ENCODE measurements at regions not wholly inside any gene's neighbourhood (a gene's known extent, or its start where the extent isn't known, plus 50 kb on each side); places are given as distances from the start of the nearest gene placed in this dataset.

DNA sequence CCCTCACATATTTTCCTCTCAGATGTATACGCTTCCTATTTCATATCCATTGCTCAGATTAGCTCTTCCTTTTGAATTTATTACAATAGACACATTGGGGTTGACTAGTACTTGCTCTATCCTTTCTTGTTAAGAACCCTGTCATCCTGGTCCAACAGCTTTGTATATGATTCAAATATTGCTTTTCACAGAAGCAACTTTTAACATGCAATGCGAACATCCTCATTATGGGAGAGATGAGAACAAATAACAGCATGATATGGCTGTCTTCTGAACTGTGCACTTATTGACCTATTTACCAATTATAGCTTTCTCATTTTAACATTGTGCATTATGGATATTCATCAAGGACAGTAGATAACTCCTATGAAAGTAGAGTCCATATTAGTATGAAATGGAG is 510.8 kb downstream of the PTPRC start:
- WGBS = 100% methylated on average over 1 of the region's 2 CpGs

DNA sequence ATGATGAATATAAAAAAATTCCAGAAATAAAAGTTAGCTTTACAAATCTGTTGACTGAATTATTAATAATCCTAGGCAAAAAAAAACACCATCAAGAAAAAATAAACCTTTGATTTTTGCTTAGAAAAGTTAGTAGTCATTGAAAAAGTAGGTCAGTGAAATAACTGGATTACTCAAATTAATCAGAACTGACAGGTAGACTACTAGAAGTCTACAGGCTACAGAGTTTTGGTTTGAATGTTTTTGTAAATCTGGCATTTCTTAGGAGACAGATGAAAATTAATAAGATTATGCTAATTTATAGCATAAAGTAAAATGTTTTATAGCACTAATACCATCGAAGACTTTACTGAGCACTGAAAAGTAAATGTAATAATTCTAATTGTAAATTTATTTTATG is 511.9 kb downstream of the PTPRC start:
- no peak overlapping the region for H3K4me3 ChIP-seq (ENCODE audit: insufficient read depth in 1 of 2, low read depth in 1 of 2, low read length in 2 of 2)
- H3K4me2 ChIP-seq (ENCODE audit: low read length, poor library complexity, severe bottlenecking) = no peak overlapping the region
- H2BK15ac ChIP-seq (ENCODE audit: low read depth, poor library complexity, severe bottlenecking) = no peak overlapping the region
- no peaks in the 10 kb centered on the region for H3K36me3 ChIP-seq (ENCODE audit: control insufficient read depth in 1 of 2, insufficient read depth in 2 of 2, low read depth in 1 of 2, low read length in 2 of 2)
- H3K27ac ChIP-seq (ENCODE audit: low read length, poor library complexity, severe bottlenecking) = no peak overlapping the region
- no peak overlapping the region for H3K23ac ChIP-seq (ENCODE audit: low read length in 2 of 2)
- no CpG with 5 or more reads among the region's 1 CpG for WGBS
- no peak overlapping the region for H2AK5ac ChIP-seq (ENCODE audit: low read length, severe bottlenecking)
- H2BK120ac ChIP-seq (ENCODE audit: low read depth, low read length) = no peak overlapping the region
- DNase-seq = no peak
- no peaks in the 10 kb centered on the region for H3K79me1 ChIP-seq (replicated peaks; ENCODE audit: low read length, poor library complexity, severe bottlenecking)
- H2AFZ ChIP-seq (ENCODE audit: low read depth, low read length) = no peak overlapping the region
- H3K9me3 ChIP-seq (ENCODE audit: control insufficient read depth, low read length) = no peaks in the 10 kb centered on the region
- no peak overlapping the region for H3K14ac ChIP-seq (ENCODE audit: low read length in 2 of 2)
- H3K18ac ChIP-seq (ENCODE audit: low read depth in 1 of 2, low read length in 2 of 2) = no peak overlapping the region
- H3K4ac ChIP-seq (ENCODE audit: low read depth in 1 of 2, low read length in 2 of 2) = no peak overlapping the region
- H3K27me3 ChIP-seq (ENCODE audit: control insufficient read depth in 1 of 2, insufficient read depth in 1 of 2, low read length in 2 of 2) = no peaks in the 10 kb centered on the region
- no peak overlapping the region for H2BK12ac ChIP-seq (ENCODE audit: low read length in 2 of 2)
- H3K9ac ChIP-seq (ENCODE audit: low read length) = no peak overlapping the region
- no peak overlapping the region for H2BK5ac ChIP-seq (ENCODE audit: low read depth, low read length, poor library complexity, severe bottlenecking)
- no peaks in the 10 kb centered on the region for H3K4me1 ChIP-seq (ENCODE audit: control insufficient read depth, insufficient read depth, low read depth, low read length)
- H4K8ac ChIP-seq (ENCODE audit: low read length) = no peak overlapping the region
- H4K91ac ChIP-seq (ENCODE audit: low read length) = no peak overlapping the region

More for the DNA sequence above, 510.8 kb downstream of the PTPRC start:
- H3K4me3 ChIP-seq (ENCODE audit: insufficient read depth in 1 of 2, low read depth in 1 of 2, low read length in 2 of 2) = no peak overlapping the region
- no peaks in the 10 kb centered on the region for H3K27me3 ChIP-seq (ENCODE audit: control insufficient read depth in 1 of 2, insufficient read depth in 1 of 2, low read length in 2 of 2)
- no peak overlapping the region for H3K14ac ChIP-seq (ENCODE audit: low read length in 2 of 2)
- H2AK5ac ChIP-seq (ENCODE audit: low read length, severe bottlenecking) = no peak overlapping the region
- H3K9me3 ChIP-seq (ENCODE audit: control insufficient read depth, low read length) = no peaks in the 10 kb centered on the region
- no peak overlapping the region for H4K91ac ChIP-seq (ENCODE audit: low read length)
- no peak overlapping the region for H3K9ac ChIP-seq (ENCODE audit: low read length)
- H3K79me1 ChIP-seq (replicated peaks; ENCODE audit: low read length, poor library complexity, severe bottlenecking) = no peaks in the 10 kb centered on the region
- H4K8ac ChIP-seq (ENCODE audit: low read length) = no peak overlapping the region
- H2BK15ac ChIP-seq (ENCODE audit: low read depth, poor library complexity, severe bottlenecking) = no peak overlapping the region
- no peak overlapping the region for H2BK12ac ChIP-seq (ENCODE audit: low read length in 2 of 2)
- H2AFZ ChIP-seq (ENCODE audit: low read depth, low read length) = no peak overlapping the region
- H3K23ac ChIP-seq (ENCODE audit: low read length in 2 of 2) = no peak overlapping the region
- H3K36me3 ChIP-seq (ENCODE audit: control insufficient read depth in 1 of 2, insufficient read depth in 2 of 2, low read depth in 1 of 2, low read length in 2 of 2) = no peaks in the 10 kb centered on the region
- H3K4ac ChIP-seq (ENCODE audit: low read depth in 1 of 2, low read length in 2 of 2) = no peak overlapping the region
- H3K27ac ChIP-seq (ENCODE audit: low read length, poor library complexity, severe bottlenecking) = no peak overlapping the region
- H2BK120ac ChIP-seq (ENCODE audit: low read depth, low read length) = no peak overlapping the region
- no peak overlapping the region for H3K4me2 ChIP-seq (ENCODE audit: low read length, poor library complexity, severe bottlenecking)
- no peak overlapping the region for H3K18ac ChIP-seq (ENCODE audit: low read depth in 1 of 2, low read length in 2 of 2)
- no peak for DNase-seq
- H2BK5ac ChIP-seq (ENCODE audit: low read depth, low read length, poor library complexity, severe bottlenecking) = no peak overlapping the region
- no peaks in the 10 kb centered on the region for H3K4me1 ChIP-seq (ENCODE audit: control insufficient read depth, insufficient read depth, low read depth, low read length)

DNA sequence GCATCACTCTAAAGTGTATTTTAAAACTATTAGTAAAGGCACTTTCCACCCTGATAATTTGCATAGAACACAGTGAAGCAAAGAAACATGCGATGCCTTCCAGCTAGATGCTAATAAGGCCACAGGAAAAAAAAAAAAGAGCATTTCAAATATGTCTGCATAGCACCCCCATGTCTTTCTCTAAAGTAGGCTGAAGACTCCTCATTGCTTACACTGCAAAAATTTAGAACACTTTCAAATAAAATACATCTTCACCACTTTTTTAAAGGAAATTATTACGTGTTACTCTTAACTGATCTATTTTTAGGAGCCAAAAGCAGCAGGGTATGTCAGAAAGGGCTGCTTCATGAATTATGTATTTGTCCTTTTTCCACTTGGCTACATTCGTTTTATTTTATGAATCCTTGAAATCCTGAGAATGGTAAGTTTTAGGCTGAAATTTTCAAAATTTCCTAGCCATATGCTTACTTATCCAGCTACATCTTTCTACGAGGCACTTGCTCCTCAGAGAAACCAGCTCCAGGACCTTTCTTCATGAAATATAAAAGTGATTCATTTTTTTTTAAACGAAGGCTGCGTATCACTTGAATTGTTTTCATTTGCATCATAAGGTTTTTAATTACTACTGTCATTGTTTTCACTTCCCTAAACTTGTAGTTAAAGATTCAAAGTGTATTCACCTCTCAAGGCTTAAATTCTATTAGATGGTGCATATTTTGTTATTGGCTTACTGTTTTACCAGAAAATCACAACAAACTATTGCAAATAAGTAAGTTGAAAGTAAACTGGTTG is 513.0 kb downstream of the PTPRC start:
- Histone ChIP-seq H2BK120ac (ENCODE audit: low read depth, low read length) (no peak overlapping the region), H3K4ac (ENCODE audit: low read depth in 1 of 2, low read length in 2 of 2) (no peak overlapping the region), H3K79me1 (replicated peaks; ENCODE audit: low read length, poor library complexity, severe bottlenecking) (no peaks in the 10 kb centered on the region), H3K14ac (ENCODE audit: low read length in 2 of 2) (no peak overlapping the region), H3K4me3 (ENCODE audit: insufficient read depth in 1 of 2, low read depth in 1 of 2, low read length in 2 of 2) (no peak overlapping the region), H3K23ac (ENCODE audit: low read length in 2 of 2) (no peak overlapping the region), H3K9ac (ENCODE audit: low read length) (no peak overlapping the region), H3K36me3 (ENCODE audit: control insufficient read depth in 1 of 2, insufficient read depth in 2 of 2, low read depth in 1 of 2, low read length in 2 of 2) (no peaks in the 10 kb centered on the region), H4K8ac (ENCODE audit: low read length) (no peak overlapping the region), H2BK12ac (ENCODE audit: low read length in 2 of 2) (no peak overlapping the region), H3K27me3 (ENCODE audit: control insufficient read depth in 1 of 2, insufficient read depth in 1 of 2, low read length in 2 of 2) (no peaks in the 10 kb centered on the region), H2BK15ac (ENCODE audit: low read depth, poor library complexity, severe bottlenecking) (no peak overlapping the region), H3K18ac (ENCODE audit: low read depth in 1 of 2, low read length in 2 of 2) (no peak overlapping the region), H3K4me1 (ENCODE audit: control insufficient read depth, insufficient read depth, low read depth, low read length) (no peaks in the 10 kb centered on the region), H3K27ac (ENCODE audit: low read length, poor library complexity, severe bottlenecking) (no peak overlapping the region), H3K9me3 (ENCODE audit: control insufficient read depth, low read length) (no peaks in the 10 kb centered on the region), H4K91ac (ENCODE audit: low read length) (no peak overlapping the region), H2BK5ac (ENCODE audit: low read depth, low read length, poor library complexity, severe bottlenecking) (no peak overlapping the region), H2AFZ (ENCODE audit: low read depth, low read length) (no peak overlapping the region), H3K4me2 (ENCODE audit: low read length, poor library complexity, severe bottlenecking) (no peak overlapping the region), H2AK5ac (ENCODE audit: low read length, severe bottlenecking) (no peak overlapping the region)
- 82% methylated on average over 3 of the region's 6 CpGs for WGBS
- DNase-seq = no peak

DNA sequence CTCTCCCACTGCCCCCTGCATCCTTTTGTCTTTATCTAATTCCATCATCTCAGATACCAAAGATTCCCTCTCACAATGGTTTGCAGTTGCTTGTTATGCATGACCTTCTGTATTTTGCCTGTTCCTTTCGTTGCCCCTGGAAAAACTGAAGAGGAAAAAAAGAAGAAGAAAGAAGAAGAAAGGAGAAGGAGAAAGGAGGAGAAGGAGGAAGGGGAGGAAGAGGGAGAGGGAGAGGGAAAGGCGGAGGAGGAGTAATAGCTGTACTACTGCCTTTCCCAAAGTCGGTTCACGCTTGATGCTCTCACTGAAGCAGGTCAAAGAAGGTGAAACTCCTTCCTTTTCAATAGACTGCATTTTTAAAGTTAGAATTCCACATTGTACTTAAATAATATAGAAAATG is 513.8 kb downstream of the PTPRC start:
- Histone ChIP-seq H3K27ac (ENCODE audit: low read length, poor library complexity, severe bottlenecking) (no peak overlapping the region), H3K4me2 (ENCODE audit: low read length, poor library complexity, severe bottlenecking) (no peak overlapping the region), H2AK5ac (ENCODE audit: low read length, severe bottlenecking) (no peak overlapping the region), H3K36me3 (ENCODE audit: control insufficient read depth in 1 of 2, insufficient read depth in 2 of 2, low read depth in 1 of 2, low read length in 2 of 2) (no peaks in the 10 kb centered on the region), H4K8ac (ENCODE audit: low read length) (no peak overlapping the region), H3K79me1 (replicated peaks; ENCODE audit: low read length, poor library complexity, severe bottlenecking) (no peaks in the 10 kb centered on the region), H3K23ac (ENCODE audit: low read length in 2 of 2) (no peak overlapping the region), H2BK15ac (ENCODE audit: low read depth, poor library complexity, severe bottlenecking) (no peak overlapping the region), H3K9ac (ENCODE audit: low read length) (no peak overlapping the region), H2BK120ac (ENCODE audit: low read depth, low read length) (no peak overlapping the region), H3K4ac (ENCODE audit: low read depth in 1 of 2, low read length in 2 of 2) (no peak overlapping the region), H2AFZ (ENCODE audit: low read depth, low read length) (no peak overlapping the region), H3K4me3 (ENCODE audit: insufficient read depth in 1 of 2, low read depth in 1 of 2, low read length in 2 of 2) (no peak overlapping the region), H3K27me3 (ENCODE audit: control insufficient read depth in 1 of 2, insufficient read depth in 1 of 2, low read length in 2 of 2) (no peaks in the 10 kb centered on the region), H3K9me3 (ENCODE audit: control insufficient read depth, low read length) (no peaks in the 10 kb centered on the region), H3K18ac (ENCODE audit: low read depth in 1 of 2, low read length in 2 of 2) (no peak overlapping the region), H4K91ac (ENCODE audit: low read length) (no peak overlapping the region), H3K14ac (ENCODE audit: low read length in 2 of 2) (no peak overlapping the region), H2BK12ac (ENCODE audit: low read length in 2 of 2) (no peak overlapping the region), H3K4me1 (ENCODE audit: control insufficient read depth, insufficient read depth, low read depth, low read length) (no peaks in the 10 kb centered on the region), H2BK5ac (ENCODE audit: low read depth, low read length, poor library complexity, severe bottlenecking) (no peak overlapping the region)
- no peak for DNase-seq
- WGBS = 64% methylated on average over 2 of the region's 4 CpGs

Measured in mesenchymal stem cell (in vitro differentiated cells and primary cell).